Adrenal gland (tissue), 9 donors: ENCODE measurements at regions not wholly inside any gene's neighbourhood (a gene's known extent, or its start where the extent isn't known, plus 50 kb on each side); places are given as distances from the start of the nearest gene placed in this dataset.

Experiments
- DNase-seq, 7 donors: peaks; one replicate each; pipeline ENCODE4 v3.0.0-alpha.2; 2019 to 2020
- H3K27ac ChIP-seq, 5 donors: fragments of 200-600 bp; sonication (generic) in 4 of 5; 1 replicate in 3 of 5; 2 replicates in 2 of 5; pipeline versions ENCODE4 v1.5.1 to v1.8.0; 2016 to 2020; ENCODE audit warnings: mild to moderate bottlenecking in 1 of 5
- H3K27me3 ChIP-seq: fragments of 200-600 bp; 2 replicates; pipeline ENCODE4 v1.8.0; 2021
- H3K36me3 ChIP-seq, 2 donors: fragments of 200-600 bp; replicated peaks in 1 of 2; 1 replicate in 1 of 2; 2 replicates in 1 of 2; pipeline versions ENCODE4 v1.5.1 to v1.8.0; 2018 to 2022
- H3K4me1 ChIP-seq, 2 donors: fragments of 200-600 bp; replicated peaks in 1 of 2; 1 replicate in 1 of 2; 2 replicates in 1 of 2; pipeline versions ENCODE4 v1.5.1 to v1.8.0; 2018 to 2021
- H3K4me3 ChIP-seq, 4 donors: fragments of 200-600 bp; sonication (generic) in 3 of 4; one replicate each; pipeline ENCODE4 v1.5.1; 2016 to 2018
- H3K9me3 ChIP-seq, 3 donors: fragments of 200-600 bp; sonication (generic) in 1 of 3; replicated peaks in 1 of 3; 1 replicate in 2 of 3; 2 replicates in 1 of 3; pipeline versions ENCODE4 v1.5.1 to v1.8.0; 2016 to 2021
- CTCF ChIP-seq, 6 experiments: fragments of 450-650 bp in 4 of 6; fragments of 200-600 bp in 2 of 6; sonication (generic) in 1 of 6; IDR thresholded peaks; 1 replicate in 5 of 6; 2 replicates in 1 of 6; pipeline versions ENCODE4 v1.5.1 to v1.8.0; 2016 to 2021; ENCODE audit warnings: antibody characterized with exemption in 6 of 6, mild to moderate bottlenecking in 2 of 6, moderate library complexity in 1 of 6
- POLR2A ChIP-seq, 2 donors: fragments of 450-650 bp; IDR thresholded peaks; one replicate each; pipeline ENCODE4 v1.6.1; 2017; ENCODE audit warnings: antibody characterized with exemption in 2 of 2, mild to moderate bottlenecking in 2 of 2, moderate library complexity in 1 of 2
- WGBS, 4 donors: extraction: QIAGEN DNeasy Blood & Tissue Kit in 2 of 4; methylation state at CpG; one replicate each; pipeline versions ENCODE4 v1.1.5 to v1.1.7; 2013 to 2017; 5-methylcytosine and 5-hydroxymethylcytosine counted together
- intact Hi-C, 2 donors: fragments of 100-400 bp; cut with DNase I; formaldehyde crosslinking; loops; one replicate each; pipeline versions ENCODE4 v1.14.1 to v1.15.0; 2022 to 2023
- donor health status: healthy with polysubstance abuse.
- donor health status: Bipolar disorder and iron deficiency.
- donor health status: DM: yes; HTN: yes; CAD: no.
- donor health status: DM: no; HTN: no; CAD: no.
- donor health status: DM: no; HTN: no; CAD: no.

- Histone ChIP-seq H3K27ac (no peak overlapping the region), H3K36me3 (no peaks in the 10 kb centered on the region), H3K4me3 (no peak overlapping the region), H3K9me3 (no peaks in the 10 kb centered on the region), H3K27me3 (no peaks in the 10 kb centered on the region), H3K4me1 (no peaks in the 10 kb centered on the region)
- intact Hi-C loops: no loop called here
- TF ChIP-seq CTCF (IDR thresholded peaks at IDR 0.05) (no peak), POLR2A (IDR thresholded peaks at IDR 0.05) (no peak)
- no peak for DNase-seq
- WGBS, 4 donors: 82 to 92% (median 87%) methylated on average over 4 of the region's 4 CpGs
Observed at GRCh38 chr21:15171546-15171945, 106.7 kb upstream of the NRIP1 start.

GRCh38 chr21:15172963-15173362, 108.2 kb upstream of the NRIP1 start:
- intact Hi-C loops: no loop called here

GRCh38 chr21:15174923-15175322, 110.1 kb upstream of the NRIP1 start:
- TF ChIP-seq CTCF (IDR thresholded peaks at IDR 0.05) (no peak), POLR2A (IDR thresholded peaks at IDR 0.05) (no peak)
- Histone ChIP-seq H3K9me3 (no peaks in the 10 kb centered on the region), H3K4me1 (no peaks in the 10 kb centered on the region), H3K27me3 (no peaks in the 10 kb centered on the region), H3K36me3 (no peaks in the 10 kb centered on the region), H3K27ac (no peak overlapping the region), H3K4me3 (no peak overlapping the region)
- no peak for DNase-seq
- 90 to 94% (median 94%) methylated on average over 3 of the region's 3 CpGs for WGBS, 4 donors
- intact Hi-C loops: no loop called here

More at GRCh38 chr21:15172963-15173362, 108.2 kb upstream of the NRIP1 start:
- no peaks in the 10 kb centered on the region for H3K36me3 ChIP-seq
- 64 to 79% (median 71%) methylated on average over 3 of the region's 3 CpGs for WGBS, 4 donors
- H3K27me3 ChIP-seq: no peaks in the 10 kb centered on the region
- no peak for DNase-seq
- no peak overlapping the region for H3K4me3 ChIP-seq
- no peaks in the 10 kb centered on the region for H3K4me1 ChIP-seq
- no peak overlapping the region for H3K27ac ChIP-seq
- no peaks in the 10 kb centered on the region for H3K9me3 ChIP-seq
- TF ChIP-seq CTCF (IDR thresholded peaks at IDR 0.05): no peak
- no peak for TF ChIP-seq POLR2A (IDR thresholded peaks at IDR 0.05)

GRCh38 chr21:15182731-15183130, 117.9 kb upstream of the NRIP1 start:
- intact Hi-C loops: no loop called here
- H3K4me3 ChIP-seq: no peak overlapping the region
- no peak for DNase-seq
- no peaks in the 10 kb centered on the region for H3K27me3 ChIP-seq
- no peaks in the 10 kb centered on the region for H3K9me3 ChIP-seq
- H3K4me1 ChIP-seq: no peaks in the 10 kb centered on the region
- no peak overlapping the region for H3K27ac ChIP-seq
- H3K36me3 ChIP-seq: no peaks in the 10 kb centered on the region
- no peak for TF ChIP-seq POLR2A (IDR thresholded peaks at IDR 0.05)
- TF ChIP-seq CTCF (IDR thresholded peaks at IDR 0.05): no peak
- 85 to 91% (median 88%) methylated on average over 4 of the region's 4 CpGs for WGBS, 4 donors
